ENCODE measurements at regions not wholly inside any gene's neighbourhood (a gene's known extent, or its start where the extent isn't known, plus 50 kb on each side); places are given as distances from the start of the nearest gene placed in this dataset.
"Not testable (repeated sequence)": the region's sequence is repeated elsewhere in the genome, so short reads cannot be mapped to it uniquely, and the experiment has no call there.

- Histone ChIP-seq H3K4me1 (ENCODE audit: insufficient read depth) (no peaks in the 10 kb centered on the region), H3K4me3 (no peak overlapping the region), H3K9me3 (no peaks in the 10 kb centered on the region), H3K36me3 (no peaks in the 10 kb centered on the region), H3K27ac (no peak overlapping the region), H3K27me3 (no peaks in the 10 kb centered on the region)
- WGBS, 3 donors: 92 to 93% (median 93%) methylated on average over 1 of the region's 1 CpG
- TF ChIP-seq POLR2A (IDR thresholded peaks at IDR 0.05) (no peak), EP300 (IDR thresholded peaks at IDR 0.05) (no peak), CTCF (IDR thresholded peaks at IDR 0.05) (no peak)
- DNase-seq: no peak
- intact Hi-C loops (cut with DNase I): no loop called here
Measured at GRCh38 chr15:24394303-24394702, 281.3 kb upstream of the NPAP1 start.

DNA sequence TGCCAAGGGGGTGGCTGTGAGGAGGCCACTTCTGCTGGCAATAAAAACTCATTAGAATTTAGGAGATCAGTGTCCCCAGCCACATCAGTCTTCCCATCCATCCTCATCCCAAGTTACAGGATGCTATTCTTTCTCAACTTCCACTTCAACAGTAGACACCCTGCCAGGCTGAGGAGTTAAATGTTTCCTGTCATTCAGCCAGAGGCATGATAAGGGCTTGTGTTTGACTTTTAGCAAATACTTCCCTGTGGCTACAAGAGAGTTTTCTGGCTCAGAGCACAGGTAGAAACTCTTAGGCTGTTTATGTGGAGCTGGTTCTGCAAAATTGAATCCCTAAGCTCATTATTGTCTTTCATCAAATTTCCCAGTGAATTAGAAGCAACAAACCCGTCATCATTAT lies 262.9 kb upstream of the NPAP1 start:
- DNase-seq; H3K4me1 ChIP-seq (ENCODE audit: insufficient read depth); H3K27me3 ChIP-seq; H3K9me3 ChIP-seq; H3K36me3 ChIP-seq; intact Hi-C loops (cut with DNase I); H3K27ac ChIP-seq; H3K4me3 ChIP-seq: not testable (repeated sequence)
- WGBS, 3 donors: 51 to 57% (median 55%) methylated on average over 1 of the region's 1 CpG

- H3K4me3 ChIP-seq; H3K9me3 ChIP-seq; intact Hi-C loops (cut with DNase I); H3K36me3 ChIP-seq; H3K4me1 ChIP-seq (ENCODE audit: insufficient read depth); H3K27me3 ChIP-seq: not testable (repeated sequence)
- 63 to 80% (median 75%) methylated on average over 12 to 20 of the region's 20 CpGs for WGBS, 3 donors
- peak in 1 of 5 donors; percentile 13 for DNase-seq
- H3K27ac ChIP-seq: peak overlapping the region in 1 of 2 donors; percentile 15
Measured at GRCh38 chr15:24426286-24427054, 249.1 kb upstream of the NPAP1 start.

DNA sequence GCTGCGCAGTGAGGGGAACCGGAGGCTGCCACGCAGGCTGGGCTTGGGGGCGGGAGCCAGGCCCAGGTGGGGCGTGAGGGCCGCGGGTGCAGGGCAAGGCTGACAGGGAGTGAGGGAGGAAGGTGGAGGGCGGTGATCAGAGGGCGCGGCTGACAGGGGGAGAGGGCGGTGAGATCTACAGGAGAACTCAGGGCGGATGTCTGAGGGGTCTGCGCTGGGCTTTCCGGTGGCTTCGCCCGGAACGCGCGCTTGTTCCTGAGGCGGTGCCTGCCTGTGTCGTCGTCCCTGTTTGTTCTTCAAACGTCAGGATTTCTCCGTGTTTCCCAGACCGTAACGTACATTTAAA lies 248.5 kb upstream of the NPAP1 start:
- H3K36me3 ChIP-seq; H3K9me3 ChIP-seq; intact Hi-C loops (cut with DNase I); H3K27ac ChIP-seq; H3K27me3 ChIP-seq; H3K4me3 ChIP-seq; H3K4me1 ChIP-seq (ENCODE audit: insufficient read depth): not testable (repeated sequence)
- WGBS, 3 donors: 14 to 27% (median 27%) methylated on average over 16 to 23 of the region's 26 CpGs
- peak in 1 of 5 donors; percentile 27 for DNase-seq

GRCh38 chr15:24435075-24435820 lies 240.3 kb upstream of the NPAP1 start:
- H3K27me3 ChIP-seq; H3K9me3 ChIP-seq; H3K4me1 ChIP-seq (ENCODE audit: insufficient read depth); intact Hi-C loops (cut with DNase I); H3K36me3 ChIP-seq; DNase-seq; H3K4me3 ChIP-seq; H3K27ac ChIP-seq: not testable (repeated sequence)
- WGBS, 3 donors: 59 to 77% (median 71%) methylated on average over 2 of the region's 2 CpGs

GRCh38 chr15:24437270-24437669 lies 238.3 kb upstream of the NPAP1 start:
- H3K9me3 ChIP-seq; H3K4me3 ChIP-seq; H3K27me3 ChIP-seq; H3K4me1 ChIP-seq (ENCODE audit: insufficient read depth); H3K27ac ChIP-seq; H3K36me3 ChIP-seq; DNase-seq; intact Hi-C loops (cut with DNase I): not testable (repeated sequence)
- 62 to 76% (median 62%) methylated on average over 4 to 5 of the region's 5 CpGs for WGBS, 3 donors

DNA sequence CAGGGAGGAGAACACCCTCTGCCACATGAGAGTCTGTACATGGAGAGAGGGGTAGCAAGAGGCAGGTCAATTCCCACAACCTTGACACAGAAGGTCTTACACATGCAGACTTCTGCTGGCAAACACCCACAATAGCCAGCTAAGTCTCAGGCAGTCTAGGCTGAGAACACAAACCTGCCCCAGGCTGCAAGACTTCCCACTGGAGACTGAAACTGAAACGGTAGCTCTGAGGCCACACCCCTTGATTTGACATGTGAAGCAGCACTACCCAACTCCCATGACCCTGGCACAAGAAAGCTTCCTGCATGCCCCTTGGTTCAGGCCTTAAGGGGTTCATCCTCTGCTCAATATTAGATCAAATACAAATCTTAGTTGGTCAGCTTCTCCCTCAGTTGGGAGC lies 237.8 kb upstream of the NPAP1 start:
- H3K4me1 ChIP-seq (ENCODE audit: insufficient read depth); H3K9me3 ChIP-seq; H3K27me3 ChIP-seq; H3K4me3 ChIP-seq; DNase-seq; H3K27ac ChIP-seq; intact Hi-C loops (cut with DNase I); H3K36me3 ChIP-seq: not testable (repeated sequence)
- WGBS, 3 donors: 27 to 47% (median 30%) methylated on average over 1 of the region's 1 CpG

DNA sequence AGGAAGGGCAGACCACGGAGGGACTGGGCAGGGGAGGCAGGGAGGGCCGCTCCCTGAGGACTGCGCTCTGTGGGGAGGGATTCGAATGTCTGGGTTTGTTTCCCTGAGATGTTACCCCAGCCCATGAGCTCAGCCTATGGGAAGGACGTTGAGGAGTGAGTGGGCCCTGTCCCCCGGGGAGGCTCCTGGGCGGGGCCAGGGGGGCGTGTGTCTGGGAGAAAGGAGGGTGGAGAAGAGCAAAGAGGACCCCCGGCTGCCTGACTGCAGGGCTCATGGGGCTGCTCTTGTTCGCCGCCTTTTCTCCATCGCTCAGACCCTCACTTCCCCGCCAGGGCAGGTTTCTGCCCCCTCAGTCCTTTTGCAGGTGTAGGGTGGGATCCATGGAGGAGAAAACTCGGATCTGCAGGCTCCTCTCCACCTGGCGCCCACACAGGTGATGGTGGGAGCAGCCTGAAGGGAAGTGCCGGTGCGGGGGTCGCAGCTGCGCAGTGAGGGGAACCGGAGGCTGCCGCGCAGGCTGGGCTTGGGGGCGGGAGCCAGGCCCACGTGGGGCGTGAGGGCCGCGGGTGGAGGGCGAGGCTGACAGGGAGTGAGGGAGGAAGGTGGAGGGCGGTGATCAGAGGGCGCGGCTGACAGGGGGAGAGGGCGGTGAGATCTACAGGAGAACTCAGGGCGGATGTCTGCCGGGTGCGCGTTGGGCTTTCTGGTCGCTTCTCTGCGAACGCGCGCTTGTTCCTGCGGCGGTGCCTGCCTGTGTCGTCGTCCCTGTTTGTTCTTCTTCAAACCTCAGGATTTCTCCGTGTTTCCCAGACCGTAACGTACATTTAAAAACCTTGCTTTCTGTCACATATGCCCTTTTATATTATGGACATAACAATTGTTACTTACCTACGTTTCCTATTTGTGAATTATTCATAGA lies 198.2 kb upstream of the NPAP1 start:
- DNase-seq: peak in 3 of 5 donors; percentile 12 to 37 (median 20)
- H3K36me3 ChIP-seq; H3K4me3 ChIP-seq; intact Hi-C loops (cut with DNase I); H3K27ac ChIP-seq; H3K27me3 ChIP-seq; H3K9me3 ChIP-seq; H3K4me1 ChIP-seq (ENCODE audit: insufficient read depth): not testable (repeated sequence)
- WGBS, 3 donors: 34 to 51% (median 35%) methylated on average over 32 to 42 of the region's 49 CpGs

- H3K9me3 ChIP-seq; H3K27ac ChIP-seq; intact Hi-C loops (cut with DNase I); H3K4me3 ChIP-seq; H3K27me3 ChIP-seq; H3K4me1 ChIP-seq (ENCODE audit: insufficient read depth); H3K36me3 ChIP-seq: not testable (repeated sequence)
- 58 to 73% (median 62%) methylated on average over 14 of the region's 14 CpGs for WGBS, 3 donors
- DNase-seq: peak in 2 of 5 donors; percentile 14 to 30
Measured at GRCh38 chr15:24485885-24486567, 189.5 kb upstream of the NPAP1 start.
